Skeletal muscle satellite cell (primary cell): ENCODE measurements at regions not wholly inside any gene's neighbourhood (a gene's known extent, or its start where the extent isn't known, plus 50 kb on each side); places are given as distances from the start of the nearest gene placed in this dataset.
A peak's percentile ranks its signal among the peaks of the same experiment; 100 is the strongest.

ENCODE experiments used
- H3K27me3 ChIP-seq: 2 replicates; pipeline ENCODE4 v1.7.0; 2013; ENCODE audit warnings: low read length; ENCODE audit not compliant: control insufficient read depth, insufficient read depth
- H3K36me3 ChIP-seq: 2 replicates; pipeline ENCODE4 v1.7.0; 2013; ENCODE audit warnings: mild to moderate bottlenecking, control low read depth, low read length; ENCODE audit not compliant: insufficient read depth
- H3K4me1 ChIP-seq: 2 replicates; pipeline ENCODE4 v1.7.0; 2013; ENCODE audit warnings: low read length; ENCODE audit not compliant: control insufficient read depth, insufficient read depth
- H3K4me2 ChIP-seq: 2 replicates; pipeline ENCODE4 v1.7.0; 2013; ENCODE audit warnings: mild to moderate bottlenecking, low read length
- H3K4me3 ChIP-seq: 2 replicates; pipeline ENCODE4 v1.7.0; 2013; ENCODE audit warnings: low read length
- H3K9ac ChIP-seq: 2 replicates; pipeline ENCODE4 v1.7.0; 2013; ENCODE audit warnings: mild to moderate bottlenecking, low read depth, low read length, moderate library complexity
- H3K9me3 ChIP-seq: replicated peaks from 2 replicates; pipeline ENCODE4 v1.7.0; 2013; ENCODE audit warnings: mild to moderate bottlenecking, control low read depth, low read length

DNA sequence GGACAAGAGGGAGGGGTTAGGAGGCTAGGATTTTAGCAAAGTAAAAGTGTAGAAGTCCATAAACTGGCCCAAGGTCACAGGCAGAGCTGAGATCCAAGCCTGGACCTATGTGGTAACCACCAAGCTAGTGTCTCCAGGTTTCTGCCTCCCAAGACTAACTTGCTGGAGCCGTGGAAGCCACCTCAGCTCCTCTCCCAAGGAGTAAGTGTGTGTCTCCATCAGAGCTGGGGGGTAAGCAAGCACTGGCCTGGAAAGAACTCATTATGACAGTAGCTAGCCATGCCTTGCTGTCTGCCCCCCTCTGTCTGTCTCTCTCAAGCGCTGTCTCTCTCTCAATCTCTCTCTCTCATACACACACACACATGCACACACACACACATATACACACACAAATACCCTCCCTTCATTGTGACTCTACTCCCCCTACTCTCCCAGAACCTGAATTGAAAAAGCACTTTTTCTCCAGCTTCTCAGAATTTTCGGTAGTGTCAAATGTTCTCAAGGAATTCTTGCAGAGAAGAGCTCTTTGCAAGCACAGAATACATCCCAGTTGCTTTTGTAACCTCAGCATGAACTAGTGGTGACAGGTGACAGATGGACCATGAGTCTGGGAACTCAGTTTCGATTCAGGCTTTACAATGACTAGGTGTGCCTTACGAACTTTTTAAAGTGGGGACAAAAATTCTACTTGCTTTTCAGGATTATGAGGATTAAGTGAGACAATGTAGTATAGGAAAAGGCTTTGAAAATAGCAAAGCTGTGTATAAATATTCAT lies 238.0 kb upstream of the FGGY start:
- Histone ChIP-seq H3K9ac (no peak overlapping the region), H3K4me2 (no peak overlapping the region), H3K36me3 (no peaks in the 10 kb centered on the region), H3K9me3 (no peaks in the 10 kb centered on the region), H3K27me3 (no peaks in the 10 kb centered on the region), H3K4me3 (no peak overlapping the region), H3K4me1 (peaks cover 15% of the 10 kb centered on the region)

DNA sequence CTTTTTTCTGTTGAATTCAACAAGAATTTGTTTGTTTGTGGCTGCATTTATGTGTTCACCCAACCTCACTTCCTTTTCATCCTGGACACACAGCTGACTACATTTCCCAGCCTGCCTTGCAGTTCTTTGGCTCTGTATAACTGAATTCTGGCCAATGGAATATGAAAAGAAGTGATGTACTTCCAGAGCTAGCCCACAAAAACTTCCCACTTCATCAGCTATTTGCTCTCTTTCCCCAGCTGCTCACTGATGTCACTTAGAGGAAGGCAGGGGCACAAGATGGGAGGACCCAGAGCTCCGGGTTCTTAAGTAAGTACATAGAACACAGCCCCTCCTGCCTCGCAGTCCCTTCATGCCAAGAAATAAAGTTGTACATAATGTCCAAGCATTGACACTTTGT lies 235.0 kb upstream of the FGGY start:
- peak overlapping the region; percentile 67 for H3K4me3 ChIP-seq
- no peaks in the 10 kb centered on the region for H3K9me3 ChIP-seq

DNA sequence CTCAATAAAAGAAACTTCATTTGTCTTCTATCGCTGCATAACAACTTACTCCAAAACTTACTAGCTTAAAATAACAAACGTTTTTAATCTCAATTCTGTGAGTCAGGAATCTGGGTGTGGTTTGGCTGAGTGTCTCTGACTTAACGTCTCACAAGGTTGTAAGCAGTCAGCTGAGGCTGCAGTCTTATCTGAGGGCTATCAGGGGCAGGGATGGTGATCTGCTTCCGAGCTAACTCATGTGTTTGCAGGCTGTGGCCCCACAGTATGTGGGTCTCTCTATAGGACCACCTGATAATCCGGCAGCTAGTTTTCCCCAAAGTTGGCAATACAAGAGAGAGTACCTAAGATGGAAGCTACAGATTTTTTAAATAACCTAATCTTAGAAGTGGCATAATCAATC lies 234.2 kb upstream of the FGGY start:
- H3K4me1 ChIP-seq, result peaks cover 11% of the 10 kb centered on the region
- peak overlapping the region; percentile 67 for H3K4me3 ChIP-seq

More for the DNA sequence above, 235.0 kb upstream of the FGGY start:
- Histone ChIP-seq H3K9ac (peak overlapping the region; percentile 79), H3K36me3 (no peaks in the 10 kb centered on the region), H3K4me1 (peaks cover 15% of the 10 kb centered on the region), H3K4me2 (peak overlapping the region; percentile 81), H3K27me3 (no peaks in the 10 kb centered on the region)

DNA sequence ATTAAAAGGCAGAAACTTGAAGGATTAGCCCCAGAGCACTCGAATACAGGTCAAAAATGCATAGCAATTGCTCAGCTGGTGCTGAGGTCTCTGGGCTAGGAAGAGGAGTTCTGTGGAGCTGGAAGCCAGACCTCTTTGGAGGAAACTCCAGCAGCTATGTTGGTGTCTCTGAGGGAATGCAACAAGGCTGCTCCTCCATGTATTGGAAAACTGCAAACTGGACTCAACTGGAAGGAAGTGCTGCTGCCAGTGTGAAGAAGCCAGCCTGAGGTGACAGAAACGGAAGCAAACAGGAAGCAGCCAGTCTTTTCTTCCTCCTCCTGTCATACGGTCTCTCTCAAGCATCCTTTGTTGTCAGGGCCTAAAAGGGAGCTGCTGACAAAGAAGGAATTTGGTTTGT lies 233.4 kb upstream of the FGGY start:
- Histone ChIP-seq H3K36me3 (no peaks in the 10 kb centered on the region), H3K4me3 (no peak overlapping the region), H3K27me3 (no peaks in the 10 kb centered on the region), H3K9me3 (no peaks in the 10 kb centered on the region), H3K4me1 (peaks cover 11% of the 10 kb centered on the region), H3K9ac (no peak overlapping the region), H3K4me2 (no peak overlapping the region)

More for the DNA sequence above, 234.2 kb upstream of the FGGY start:
- peak overlapping the region; percentile 81 for H3K4me2 ChIP-seq
- H3K36me3 ChIP-seq, result no peaks in the 10 kb centered on the region
- H3K9me3 ChIP-seq, result no peaks in the 10 kb centered on the region
- peak overlapping the region; percentile 79 for H3K9ac ChIP-seq
- H3K27me3 ChIP-seq, result no peaks in the 10 kb centered on the region

DNA sequence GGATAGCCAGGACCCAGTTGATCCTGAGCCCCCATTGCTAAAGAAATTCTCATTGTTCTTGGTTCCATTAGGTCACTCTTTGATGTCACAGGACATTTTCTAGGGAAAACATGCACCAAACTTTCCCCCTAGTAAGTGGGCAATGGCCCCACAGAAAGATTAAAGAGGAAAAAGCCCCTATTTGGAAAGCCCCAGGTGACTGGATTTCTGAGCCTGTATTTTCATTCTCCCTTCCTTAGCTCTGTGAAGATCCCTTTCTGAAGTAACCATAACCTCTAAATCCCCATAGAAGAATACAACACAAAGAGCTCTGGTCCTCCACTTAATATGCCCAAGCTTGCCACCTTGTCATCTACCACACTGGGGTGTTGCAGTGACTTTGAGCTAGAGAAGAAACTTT lies 232.3 kb upstream of the FGGY start:
- Histone ChIP-seq H3K4me2 (no peak overlapping the region), H3K4me1 (peaks cover 11% of the 10 kb centered on the region), H3K9me3 (no peaks in the 10 kb centered on the region), H3K36me3 (no peaks in the 10 kb centered on the region), H3K27me3 (no peaks in the 10 kb centered on the region), H3K9ac (no peak overlapping the region), H3K4me3 (no peak overlapping the region)

DNA sequence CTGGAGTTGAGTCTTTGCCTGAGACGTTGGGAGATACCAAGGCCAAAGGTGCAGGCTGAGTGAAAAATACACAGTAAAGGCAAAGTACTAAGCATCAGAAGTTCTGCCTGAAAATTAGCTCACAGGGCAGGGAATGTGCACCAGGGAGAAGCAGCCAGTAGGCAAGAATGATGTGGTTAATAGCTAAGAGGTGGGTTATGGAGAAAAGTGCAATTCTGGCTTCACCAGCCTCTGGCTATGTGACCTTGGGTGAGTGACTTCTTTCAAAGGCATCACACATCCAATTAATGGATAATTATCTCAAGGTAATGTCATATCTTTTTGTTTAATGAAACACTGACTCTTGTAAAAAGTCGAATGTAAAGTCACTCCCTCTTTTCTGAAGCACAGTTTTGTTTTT lies 230.7 kb upstream of the FGGY start:
- Histone ChIP-seq H3K36me3 (no peaks in the 10 kb centered on the region), H3K4me2 (no peak overlapping the region), H3K27me3 (no peaks in the 10 kb centered on the region), H3K4me3 (no peak overlapping the region), H3K4me1 (peaks cover 11% of the 10 kb centered on the region), H3K9me3 (no peaks in the 10 kb centered on the region), H3K9ac (no peak overlapping the region)

DNA sequence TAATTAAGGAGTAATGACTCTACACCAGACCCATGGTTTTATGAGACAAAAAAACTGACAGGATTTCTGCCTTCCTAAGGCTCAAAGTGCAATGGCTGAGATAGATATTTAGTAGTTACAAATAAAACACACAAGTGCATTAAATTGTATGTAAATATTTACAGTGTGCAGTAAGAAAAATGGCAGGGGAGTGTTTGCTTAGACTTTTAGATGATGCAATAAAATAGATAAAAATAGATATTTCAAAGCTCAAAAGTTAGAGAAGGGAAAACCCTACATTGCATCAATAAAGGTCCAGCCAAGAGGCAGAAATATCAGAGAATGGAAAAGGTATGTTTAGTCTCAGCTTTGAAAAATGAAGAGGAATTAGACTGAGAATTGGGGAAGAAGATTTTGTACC lies 226.3 kb upstream of the FGGY start:
- no peaks in the 10 kb centered on the region for H3K27me3 ChIP-seq
- no peak overlapping the region for H3K4me3 ChIP-seq
- H3K4me1 ChIP-seq, result no peaks in the 10 kb centered on the region
- no peak overlapping the region for H3K9ac ChIP-seq
- no peak overlapping the region for H3K4me2 ChIP-seq
- H3K9me3 ChIP-seq, result no peaks in the 10 kb centered on the region
- H3K36me3 ChIP-seq, result no peaks in the 10 kb centered on the region

DNA sequence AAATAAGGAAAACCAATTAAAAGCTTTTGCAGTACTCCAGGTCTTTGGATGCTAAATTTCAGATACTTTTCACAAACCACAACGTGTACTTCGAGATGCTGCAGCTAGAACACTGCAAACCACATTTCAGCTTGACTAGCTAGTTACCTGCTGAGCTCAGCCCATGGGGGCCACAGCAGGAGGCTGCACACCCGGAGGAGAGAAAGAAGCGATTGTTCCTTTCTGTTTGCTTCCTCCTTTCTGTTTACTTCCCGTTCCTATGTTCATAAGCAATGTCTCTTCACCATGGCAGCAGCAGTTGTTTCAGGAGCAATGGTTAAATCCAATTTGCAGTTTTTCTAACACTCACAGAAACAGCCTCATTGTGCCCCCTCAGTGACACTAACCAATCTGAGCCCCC lies 225.6 kb upstream of the FGGY start:
- Histone ChIP-seq H3K27me3 (no peaks in the 10 kb centered on the region), H3K4me1 (no peaks in the 10 kb centered on the region), H3K9ac (no peak overlapping the region), H3K36me3 (no peaks in the 10 kb centered on the region), H3K4me3 (no peak overlapping the region), H3K9me3 (no peaks in the 10 kb centered on the region), H3K4me2 (no peak overlapping the region)

DNA sequence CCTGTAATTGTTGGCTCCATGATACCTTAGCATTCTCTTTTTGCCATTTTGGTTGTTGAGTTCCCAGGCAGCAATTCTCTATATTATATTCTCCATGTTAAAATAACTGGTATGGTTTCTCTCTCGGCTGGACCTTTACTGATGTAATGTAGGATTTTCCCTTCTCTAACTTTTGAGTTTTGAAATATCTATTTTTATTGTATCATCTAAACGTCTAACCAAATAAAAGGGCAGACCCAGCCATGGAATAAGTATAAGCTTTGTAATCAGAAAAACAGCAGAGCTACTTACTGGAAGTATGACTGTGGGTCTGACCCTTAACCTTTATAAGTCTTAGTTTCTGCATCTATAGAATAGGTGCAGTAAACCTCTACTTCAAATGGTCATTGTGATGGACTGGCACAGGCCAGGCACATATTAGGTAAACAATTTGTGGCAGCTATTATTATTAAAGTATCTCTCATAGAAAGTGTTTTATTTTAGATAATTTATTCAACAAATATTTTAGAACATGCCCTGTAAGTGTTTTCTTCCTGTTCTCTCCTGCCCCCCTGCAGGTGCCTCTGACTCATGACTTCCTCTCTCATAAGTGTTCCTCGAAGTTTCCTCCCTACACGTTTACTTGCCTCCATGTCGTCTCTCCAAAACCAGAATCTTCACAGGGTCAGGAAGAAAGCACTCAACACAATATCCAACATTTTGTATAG lies 224.9 kb upstream of the FGGY start:
- Histone ChIP-seq H3K36me3 (no peaks in the 10 kb centered on the region), H3K4me3 (no peak overlapping the region), H3K27me3 (no peaks in the 10 kb centered on the region), H3K4me2 (no peak overlapping the region), H3K4me1 (no peaks in the 10 kb centered on the region), H3K9ac (no peak overlapping the region), H3K9me3 (no peaks in the 10 kb centered on the region)

DNA sequence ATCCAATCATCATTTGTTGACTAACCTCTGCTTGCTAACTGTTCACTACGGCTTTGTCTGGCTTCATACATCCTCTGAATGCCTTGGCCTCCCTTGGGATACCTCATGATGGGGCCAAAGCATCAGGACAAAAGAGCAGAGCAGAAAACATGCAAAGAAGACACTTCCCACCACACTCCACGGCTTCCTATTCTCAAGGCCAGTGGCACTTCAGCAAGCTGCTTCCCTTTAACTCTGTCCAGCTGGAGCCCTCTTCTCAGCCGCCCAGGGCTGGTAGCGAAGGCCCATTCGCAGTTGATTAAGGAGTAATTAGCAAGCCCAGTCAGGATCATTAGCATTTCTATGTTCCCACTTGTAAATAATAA lies 224.3 kb upstream of the FGGY start:
- no peaks in the 10 kb centered on the region for H3K4me1 ChIP-seq
- no peak overlapping the region for H3K4me3 ChIP-seq
- H3K27me3 ChIP-seq, result no peaks in the 10 kb centered on the region
- H3K4me2 ChIP-seq, result no peak overlapping the region
- H3K36me3 ChIP-seq, result no peaks in the 10 kb centered on the region
- H3K9me3 ChIP-seq, result no peaks in the 10 kb centered on the region
- H3K9ac ChIP-seq, result no peak overlapping the region

DNA sequence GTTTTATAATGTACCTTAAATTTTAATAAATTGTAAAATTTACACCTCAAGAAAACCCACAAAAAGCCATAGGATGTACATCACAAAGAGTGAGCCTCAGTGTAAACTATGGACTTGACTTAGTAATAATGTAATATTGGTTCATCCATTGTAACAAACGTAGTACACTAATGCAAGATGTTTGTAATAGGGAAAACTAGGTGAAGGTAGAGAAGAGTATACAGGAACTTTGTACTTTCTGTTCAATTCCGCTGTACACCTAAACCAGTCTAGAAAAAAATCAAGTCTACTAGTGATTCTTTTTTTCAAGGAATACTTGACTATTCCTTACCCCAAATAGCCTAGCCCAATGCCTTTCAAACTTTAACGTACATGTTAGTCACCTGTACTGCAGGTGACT lies 222.3 kb upstream of the FGGY start:
- no peak overlapping the region for H3K4me2 ChIP-seq
- H3K9ac ChIP-seq, result no peak overlapping the region
- no peaks in the 10 kb centered on the region for H3K9me3 ChIP-seq
- peaks cover 6% of the 10 kb centered on the region for H3K4me1 ChIP-seq
- H3K4me3 ChIP-seq, result no peak overlapping the region
- no peaks in the 10 kb centered on the region for H3K36me3 ChIP-seq
- no peaks in the 10 kb centered on the region for H3K27me3 ChIP-seq

DNA sequence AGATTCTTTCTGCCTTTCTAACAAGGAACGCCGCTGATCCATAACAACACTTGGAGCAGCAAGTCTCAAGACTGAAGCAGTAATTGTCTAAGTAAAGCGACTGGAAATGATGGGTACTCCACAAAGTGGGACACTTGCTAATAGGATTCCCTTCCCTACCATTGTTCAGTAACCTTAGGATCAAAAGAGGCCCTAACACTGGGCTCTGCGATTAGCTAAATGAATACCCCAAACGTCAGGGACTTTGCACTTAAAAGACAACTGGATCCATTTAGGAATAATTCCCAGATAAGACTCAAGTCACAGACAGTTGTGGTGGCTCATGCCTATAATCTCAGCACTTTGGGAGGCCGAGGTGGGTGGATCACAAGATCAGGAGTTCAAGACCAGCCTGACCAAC lies 221.9 kb upstream of the FGGY start:
- Histone ChIP-seq H3K9me3 (no peaks in the 10 kb centered on the region), H3K36me3 (no peaks in the 10 kb centered on the region), H3K4me2 (no peak overlapping the region), H3K27me3 (no peaks in the 10 kb centered on the region), H3K4me1 (peaks cover 10% of the 10 kb centered on the region), H3K4me3 (no peak overlapping the region), H3K9ac (no peak overlapping the region)
